Skeletal muscle cell (primary cell): ENCODE measurements at regions not wholly inside any gene's neighbourhood (a gene's known extent, or its start where the extent isn't known, plus 50 kb on each side); places are given as distances from the start of the nearest gene placed in this dataset.
A peak's percentile ranks its signal among the peaks of the same experiment; 100 is the strongest.
"Not testable (repeated sequence)": the region's sequence is repeated elsewhere in the genome, so short reads cannot be mapped to it uniquely, and the experiment has no call there.

Experiments
- DNase-seq: peaks from one replicate; pipeline ENCODE4 v3.0.0-alpha.2; 2010; ENCODE audit warnings: low read depth
- H3K4me3 ChIP-seq: 2 replicates; pipeline ENCODE4 v1.5.1; 2011; ENCODE audit warnings: low read depth, mild to moderate bottlenecking, control low read depth, low read length, moderate library complexity

GRCh38 chr3:144818973-144819372, 847.4 kb downstream of the DIPK2A start:
- DNase-seq: no peak

DNA sequence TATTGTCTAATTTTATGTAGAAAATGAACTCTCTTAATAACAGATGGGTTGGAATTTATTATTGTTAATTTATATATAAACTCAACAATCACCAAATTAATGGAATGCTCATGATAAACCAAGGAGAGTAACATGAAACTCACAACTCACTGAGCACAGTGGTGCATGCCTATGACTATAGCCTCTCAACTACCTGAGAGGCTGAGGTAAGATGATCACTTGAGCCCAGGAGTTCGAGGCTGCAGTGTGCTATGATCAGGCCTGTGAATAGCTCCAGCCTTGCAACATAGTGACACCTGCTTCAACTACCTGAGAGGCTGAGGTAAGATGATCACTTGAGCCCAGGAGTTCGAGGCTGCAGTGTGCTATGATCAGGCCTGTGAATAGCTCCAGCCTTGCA, 848.6 kb downstream of the DIPK2A start:
- H3K4me3 ChIP-seq, DNase-seq: not testable (repeated sequence)

More at GRCh38 chr3:144818973-144819372, 847.4 kb downstream of the DIPK2A start:
- H3K4me3 ChIP-seq: no peak overlapping the region

- no peak for DNase-seq
- H3K4me3 ChIP-seq: no peak overlapping the region
These were observed 849.1 kb downstream of the DIPK2A start for GRCh38 chr3:144820726-144821125.

DNA sequence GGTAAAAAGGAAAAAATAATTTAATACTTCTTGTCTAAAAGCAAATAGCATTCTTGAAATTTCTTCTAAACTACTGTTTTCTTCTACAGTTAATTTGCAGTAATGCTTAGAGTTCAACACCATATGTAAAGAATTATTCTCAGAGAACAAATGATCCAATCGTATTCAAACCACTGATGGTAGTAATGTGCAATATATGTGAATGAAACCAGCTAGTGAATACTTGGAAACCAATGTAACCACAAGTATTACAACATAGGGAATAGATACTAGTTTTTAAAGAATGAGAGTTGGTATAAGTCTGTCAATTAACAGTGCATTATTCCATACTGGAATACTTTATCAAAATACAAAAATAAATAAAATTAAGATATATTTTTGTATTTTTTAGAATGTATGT, 850.0 kb downstream of the DIPK2A start:
- H3K4me3 ChIP-seq: no peak overlapping the region

GRCh38 chr3:144822671-144823070, 851.0 kb downstream of the DIPK2A start:
- no peak for DNase-seq
- no peak overlapping the region for H3K4me3 ChIP-seq

More for the DNA sequence above, 850.0 kb downstream of the DIPK2A start:
- peak; percentile 5 for DNase-seq

DNA sequence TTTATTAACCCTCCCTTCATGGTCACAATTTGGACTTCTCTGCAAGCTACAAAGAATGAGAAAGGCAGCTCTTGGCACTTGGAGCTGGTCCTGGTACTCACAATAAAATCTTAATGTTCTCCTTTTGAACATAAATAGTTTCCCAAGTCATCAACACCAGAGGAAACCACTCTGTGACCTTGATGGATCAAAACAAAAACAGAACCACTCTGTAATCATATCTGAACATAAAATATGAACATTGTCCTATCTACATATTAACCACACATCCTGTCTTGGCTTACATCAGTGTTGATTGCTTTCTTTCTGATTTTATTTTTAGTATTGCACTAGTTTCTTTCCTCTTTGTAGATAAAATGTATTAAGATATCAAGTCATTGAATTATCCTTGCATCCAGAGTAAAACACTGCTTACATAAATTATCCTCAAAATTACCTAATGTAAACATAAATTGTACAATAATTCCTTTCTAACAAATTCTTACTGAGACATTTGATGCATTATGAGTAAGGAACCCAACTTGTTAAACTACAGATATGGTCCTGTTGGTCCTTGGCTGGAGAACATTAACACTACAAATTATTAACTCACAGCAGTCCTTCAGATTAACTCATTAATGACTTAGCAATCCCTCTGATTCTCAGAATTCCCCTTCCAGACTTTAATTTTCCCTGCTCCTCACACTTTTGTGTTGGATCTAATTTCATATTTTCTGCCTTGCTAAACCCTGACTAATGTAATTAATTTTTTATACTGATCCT, 860.5 kb downstream of the DIPK2A start:
- H3K4me3 ChIP-seq: no peak overlapping the region
- DNase-seq: no peak

GRCh38 chr3:144839991-144840390, 868.4 kb downstream of the DIPK2A start:
- no peak for DNase-seq
- no peak overlapping the region for H3K4me3 ChIP-seq

GRCh38 chr3:144840866-144841265, 869.2 kb downstream of the DIPK2A start:
- no peak overlapping the region for H3K4me3 ChIP-seq
- DNase-seq: no peak

DNA sequence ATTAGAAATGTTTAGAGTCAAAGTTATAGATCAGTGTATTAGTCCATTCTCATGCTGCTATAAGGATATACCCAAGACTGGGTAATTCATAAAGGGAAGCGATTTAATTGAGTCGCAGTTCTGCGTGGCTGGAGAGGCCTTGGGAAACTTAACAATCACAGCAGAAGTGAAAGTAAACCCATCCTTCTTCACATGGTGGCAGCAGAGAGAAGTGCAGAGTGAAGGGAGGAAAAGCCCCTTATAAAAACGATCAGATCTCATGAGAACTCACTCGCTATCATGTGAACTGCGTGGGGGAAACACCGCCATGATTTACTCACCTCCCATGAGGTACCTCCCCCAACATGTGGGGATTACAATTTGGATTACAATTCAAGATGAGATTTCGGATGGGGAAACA, 871.5 kb downstream of the DIPK2A start:
- no peak for DNase-seq
- no peak overlapping the region for H3K4me3 ChIP-seq

DNA sequence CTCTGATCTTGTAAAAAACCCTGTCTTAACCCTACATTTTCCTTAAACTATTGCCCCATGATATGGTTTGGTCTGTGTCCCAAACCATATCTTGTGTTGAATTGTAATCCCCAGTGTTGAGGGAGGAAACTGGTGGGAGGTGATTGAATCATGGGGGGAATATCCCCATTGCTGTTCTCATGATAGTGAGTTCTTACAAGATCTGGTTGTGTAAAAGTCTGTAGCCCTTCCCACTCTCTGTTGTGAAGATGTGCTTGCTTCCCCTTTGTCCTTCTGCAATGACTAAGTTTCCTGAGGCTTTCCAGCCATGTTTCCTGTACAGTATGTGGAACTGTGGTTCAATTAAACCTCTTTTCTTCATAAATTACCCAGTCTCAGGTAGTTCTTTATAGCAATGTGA, 881.4 kb downstream of the DIPK2A start:
- no peak for DNase-seq
- no peak overlapping the region for H3K4me3 ChIP-seq

DNA sequence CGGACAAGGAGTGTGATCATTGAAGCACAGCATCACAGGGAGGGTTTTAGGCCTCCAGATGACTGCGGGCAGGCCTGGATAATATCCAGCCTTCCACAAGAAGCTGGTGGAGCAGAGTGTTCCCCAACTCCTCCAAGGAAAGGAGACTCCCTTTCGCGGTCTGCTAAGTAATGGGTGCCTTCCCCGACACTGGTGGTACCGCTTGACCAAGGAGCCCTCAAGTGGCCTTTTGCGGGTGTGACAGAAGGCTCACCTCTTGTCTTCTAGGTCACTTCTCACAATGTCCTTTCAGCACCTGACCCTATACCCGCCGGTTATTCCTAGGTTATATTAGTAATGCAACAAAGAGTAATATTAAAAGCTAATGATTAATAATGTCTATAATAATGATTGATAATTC, 882.4 kb downstream of the DIPK2A start:
- H3K4me3 ChIP-seq, DNase-seq: not testable (repeated sequence)

DNA sequence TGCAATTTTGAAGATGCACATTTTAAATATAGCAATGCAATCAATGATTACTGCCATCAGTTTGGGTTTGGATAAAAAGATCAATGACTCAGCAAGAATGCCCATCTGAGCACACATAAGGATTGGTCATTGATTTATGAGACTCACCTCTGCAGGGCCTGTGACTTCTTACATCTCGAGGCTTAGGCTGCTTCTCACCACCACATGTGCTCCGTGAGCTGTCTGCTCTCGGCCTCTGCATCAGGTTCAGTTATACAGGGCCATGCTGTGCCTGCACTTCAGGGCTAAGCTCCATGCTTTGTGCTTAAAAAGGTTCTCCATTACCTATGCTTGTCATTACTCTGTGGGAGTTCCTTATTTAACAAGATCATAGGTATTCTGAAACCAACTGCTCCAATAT, 887.5 kb downstream of the DIPK2A start:
- no peak for DNase-seq
- no peak overlapping the region for H3K4me3 ChIP-seq

DNA sequence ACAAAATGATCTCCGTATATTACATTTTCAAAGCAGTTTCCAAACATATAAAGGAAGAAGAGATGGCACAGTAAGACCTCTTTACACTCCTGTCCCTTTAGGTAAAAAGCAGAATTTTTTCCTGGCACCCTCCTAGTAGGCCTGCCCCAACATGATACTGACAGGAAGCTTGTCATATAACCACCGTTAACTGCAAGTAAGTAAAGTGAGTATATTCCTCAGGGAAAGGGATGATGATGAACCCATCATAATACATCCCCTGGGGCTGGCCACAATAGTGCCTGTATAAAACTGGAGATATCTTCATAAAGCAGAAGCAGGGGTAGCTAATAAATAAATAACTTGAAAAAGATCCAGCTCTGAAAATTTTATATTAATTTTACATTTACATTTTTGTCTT, 893.0 kb downstream of the DIPK2A start:
- no peak overlapping the region for H3K4me3 ChIP-seq
- DNase-seq: no peak

DNA sequence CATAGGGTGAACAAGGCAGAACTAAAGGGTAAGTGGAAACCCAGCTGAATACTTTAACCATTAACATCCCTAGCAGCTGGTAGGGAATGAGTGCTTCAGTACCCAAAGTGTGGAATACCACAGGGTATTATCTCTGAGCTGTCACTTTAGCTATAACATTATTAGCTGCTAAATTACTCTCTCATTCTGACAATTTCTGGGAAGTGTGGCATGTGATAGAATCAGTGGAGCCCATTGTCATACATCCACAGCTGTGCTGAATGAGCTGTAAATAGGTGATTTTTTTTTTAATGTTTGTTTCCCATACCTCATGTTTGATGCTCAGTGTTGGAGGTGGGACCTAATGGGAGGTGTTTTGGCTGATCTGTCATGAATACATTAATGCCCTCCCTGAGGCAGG, 894.3 kb downstream of the DIPK2A start:
- no peak overlapping the region for H3K4me3 ChIP-seq
- no peak for DNase-seq

- H3K4me3 ChIP-seq: no peak overlapping the region
- DNase-seq: no peak
These were observed 894.9 kb downstream of the DIPK2A start for GRCh38 chr3:144866476-144866875.

DNA sequence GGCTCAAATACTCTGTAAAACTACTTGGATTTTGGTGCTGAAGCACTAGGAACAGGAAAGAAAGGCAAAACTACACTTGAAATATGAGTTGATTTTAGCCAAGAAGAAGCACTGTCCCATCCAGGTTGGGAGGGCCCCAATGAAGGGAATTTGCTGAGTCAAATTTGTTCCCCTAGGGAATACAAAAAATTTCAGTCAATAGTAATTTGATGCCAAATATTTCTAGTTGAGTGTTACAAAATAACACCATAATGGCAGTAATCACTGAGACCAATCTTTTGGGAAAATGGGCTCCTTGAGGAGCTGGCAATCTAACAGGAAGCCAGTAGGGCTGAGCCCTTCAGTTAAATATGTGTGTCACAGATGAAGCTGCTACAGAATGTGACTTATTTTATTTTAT, 896.9 kb downstream of the DIPK2A start:
- no peak overlapping the region for H3K4me3 ChIP-seq
- DNase-seq: no peak

DNA sequence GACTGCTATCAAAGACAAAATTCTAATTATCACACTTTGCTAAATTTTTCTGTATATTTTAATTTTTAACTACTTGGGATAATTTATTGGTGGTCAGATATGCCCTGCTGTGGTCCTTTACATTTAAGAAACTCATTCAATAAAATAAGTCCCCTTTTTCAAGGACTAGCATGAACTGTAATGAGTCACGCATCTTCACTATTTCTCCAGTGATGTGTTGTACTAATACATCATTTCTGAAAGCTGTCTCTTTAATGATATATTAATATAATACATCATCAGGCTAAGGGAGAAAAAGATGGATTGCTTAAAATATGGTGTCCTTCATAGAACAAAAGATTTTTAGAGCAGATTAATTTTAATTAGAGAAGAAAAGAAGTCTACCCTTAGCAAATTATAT, 901.4 kb downstream of the DIPK2A start:
- DNase-seq: no peak
- H3K4me3 ChIP-seq: no peak overlapping the region

- no peak overlapping the region for H3K4me3 ChIP-seq
These were observed 903.6 kb downstream of the DIPK2A start for GRCh38 chr3:144875211-144875610.

DNA sequence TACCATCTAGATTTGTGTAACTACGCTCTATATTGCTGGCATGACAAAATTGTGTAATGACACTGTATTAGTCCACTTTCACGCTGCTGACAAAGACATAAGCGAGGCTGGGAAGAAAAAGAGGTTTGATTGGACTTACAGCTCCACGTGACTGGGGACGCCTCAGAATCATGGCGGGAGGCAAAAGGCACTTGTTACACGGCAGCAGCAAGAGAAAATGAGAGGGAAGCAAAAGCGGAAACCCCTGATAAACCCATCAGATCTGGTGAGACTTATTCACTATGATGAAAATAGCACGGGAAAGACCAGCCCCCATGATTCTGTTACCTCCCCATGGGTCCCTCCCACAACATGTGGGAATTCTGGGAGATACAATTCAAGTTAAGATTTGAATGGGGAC, 905.7 kb downstream of the DIPK2A start:
- H3K4me3 ChIP-seq: no peak overlapping the region
- no peak for DNase-seq

More at GRCh38 chr3:144875211-144875610, 903.6 kb downstream of the DIPK2A start:
- DNase-seq: no peak

DNA sequence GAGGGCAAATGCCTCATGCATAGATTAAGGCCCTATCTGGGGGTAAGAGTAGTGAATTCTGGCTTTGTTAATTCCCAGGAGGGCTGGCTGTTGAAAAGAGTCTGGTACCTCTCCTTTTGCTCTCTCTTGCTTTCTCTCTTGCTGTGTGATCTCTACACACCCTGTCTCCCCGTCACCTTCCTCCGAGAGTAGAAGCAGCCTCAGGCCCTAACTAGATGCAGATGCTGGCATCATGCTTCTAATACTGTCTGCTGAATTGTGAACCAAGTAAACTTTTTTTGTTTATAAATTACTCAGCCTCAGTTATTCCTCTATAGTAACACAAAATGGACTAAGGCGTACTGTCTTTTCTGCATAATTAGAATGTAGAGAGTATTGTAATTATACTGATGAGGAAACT, 908.1 kb downstream of the DIPK2A start:
- DNase-seq: no peak
- H3K4me3 ChIP-seq: no peak overlapping the region

- no peak overlapping the region for H3K4me3 ChIP-seq
- DNase-seq: no peak
These were observed 922.4 kb downstream of the DIPK2A start for GRCh38 chr3:144893980-144894379.

GRCh38 chr3:144894576-144894975, 923.0 kb downstream of the DIPK2A start:
- no peak for DNase-seq
- H3K4me3 ChIP-seq: no peak overlapping the region
